Upper lobe of left lung (tissue), 4 donors: ENCODE measurements at regions not wholly inside any gene's neighbourhood (a gene's known extent, or its start where the extent isn't known, plus 50 kb on each side); places are given as distances from the start of the nearest gene placed in this dataset.
"Not testable (repeated sequence)": the region's sequence is repeated elsewhere in the genome, so short reads cannot be mapped to it uniquely, and the experiment has no call there.

ENCODE experiments used
- POLR2A ChIP-seq, 4 donors: fragments of 450-650 bp; IDR thresholded peaks; one replicate each; pipeline ENCODE4 v1.5.1; 2016 to 2017; ENCODE audit warnings: antibody characterized with exemption in 4 of 4, mild to moderate bottlenecking in 2 of 4
- POLR2AphosphoS5 ChIP-seq, 2 donors: sonication (generic); formaldehyde crosslinking; IDR thresholded peaks; one replicate each; pipeline ENCODE4 v1.5.1; 2017; ENCODE audit warnings: antibody characterized with exemption in 2 of 2
- TF ChIP-seq, protein P1 (sequence below), 6 experiments: fragments of 450-650 bp in 4 of 6; fragments of 200-600 bp in 2 of 6; sonication (generic) in 2 of 6; IDR thresholded peaks; one replicate each; pipeline ENCODE4 v1.5.1; 2016 to 2019; ENCODE audit warnings: antibody characterized with exemption in 6 of 6

GRCh38 chr17:83206819-83207588 lies 127.6 kb downstream of the METRNL start:
- TF ChIP-seq, protein P1, sequence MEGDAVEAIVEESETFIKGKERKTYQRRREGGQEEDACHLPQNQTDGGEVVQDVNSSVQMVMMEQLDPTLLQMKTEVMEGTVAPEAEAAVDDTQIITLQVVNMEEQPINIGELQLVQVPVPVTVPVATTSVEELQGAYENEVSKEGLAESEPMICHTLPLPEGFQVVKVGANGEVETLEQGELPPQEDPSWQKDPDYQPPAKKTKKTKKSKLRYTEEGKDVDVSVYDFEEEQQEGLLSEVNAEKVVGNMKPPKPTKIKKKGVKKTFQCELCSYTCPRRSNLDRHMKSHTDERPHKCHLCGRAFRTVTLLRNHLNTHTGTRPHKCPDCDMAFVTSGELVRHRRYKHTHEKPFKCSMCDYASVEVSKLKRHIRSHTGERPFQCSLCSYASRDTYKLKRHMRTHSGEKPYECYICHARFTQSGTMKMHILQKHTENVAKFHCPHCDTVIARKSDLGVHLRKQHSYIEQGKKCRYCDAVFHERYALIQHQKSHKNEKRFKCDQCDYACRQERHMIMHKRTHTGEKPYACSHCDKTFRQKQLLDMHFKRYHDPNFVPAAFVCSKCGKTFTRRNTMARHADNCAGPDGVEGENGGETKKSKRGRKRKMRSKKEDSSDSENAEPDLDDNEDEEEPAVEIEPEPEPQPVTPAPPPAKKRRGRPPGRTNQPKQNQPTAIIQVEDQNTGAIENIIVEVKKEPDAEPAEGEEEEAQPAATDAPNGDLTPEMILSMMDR (IDR thresholded peaks at IDR 0.05), result not testable (repeated sequence)
- TF ChIP-seq POLR2AphosphoS5, POLR2A (IDR thresholded peaks at IDR 0.05): not testable (repeated sequence)
